H1 (cell line): ENCODE measurements at regions not wholly inside any gene's neighbourhood (a gene's known extent, or its start where the extent isn't known, plus 50 kb on each side); places are given as distances from the start of the nearest gene placed in this dataset.

Experiments used
- CTCF ChIA-PET: fragments of 300-600 bp; sonication (Branson Sonifier 250); formaldehyde crosslinking; loops from one replicate; lab custom pipeline; 2021; ENCODE audit not compliant: partially characterized antibody; lab: Charles Lee
- POLR2A ChIA-PET: fragments of 300-600 bp; sonication (Branson Sonifier 250); formaldehyde crosslinking; loops from one replicate; lab custom pipeline; 2021; ENCODE audit warnings: inconsistent platforms; ENCODE audit not compliant: partially characterized antibody; lab: Charles Lee
- DNase-seq, 2 experiments: peaks; one replicate each; pipeline versions ENCODE4 v3.0.0 to v3.0.0-alpha.2; 2010 to 2022; ENCODE audit warnings: low spot score in 2 of 2, low read depth in 1 of 2, mixed read lengths in 1 of 2
- FAIRE-seq: peaks from 2 replicates; lab custom pipeline; 2011; peaks lifted over from hg19 to GRCh38; lab: Jason Lieb, UNC
- H2AFZ ChIP-seq: 2 replicates; pipeline ENCODE4 v1.8.1; 2012; ENCODE audit warnings: low read length, inconsistent platforms
- H2AK5ac ChIP-seq: 2 replicates; pipeline ENCODE4 v1.6.1; 2013; ENCODE audit warnings: low read depth, low read length
- H2BK120ac ChIP-seq: replicated peaks from 2 replicates; pipeline ENCODE3; 2013; ENCODE audit warnings: low read depth, low read length, inconsistent platforms
- H2BK12ac ChIP-seq: 2 replicates; pipeline ENCODE4 v1.6.1; 2013; ENCODE audit warnings: low read depth, low read length
- H2BK15ac ChIP-seq: 2 replicates; pipeline ENCODE4 v1.6.1; 2013; ENCODE audit warnings: low read length
- H2BK20ac ChIP-seq: 2 replicates; pipeline ENCODE4 v1.6.1; 2013; ENCODE audit warnings: low read length
- H2BK5ac ChIP-seq: 2 replicates; pipeline ENCODE4 v1.6.1; 2013; ENCODE audit warnings: low read depth, low read length
- H3K14ac ChIP-seq: 2 replicates; pipeline ENCODE4 v1.6.1; 2013; ENCODE audit warnings: inconsistent platforms; ENCODE audit not compliant: insufficient read length
- H3K18ac ChIP-seq: 2 replicates; pipeline ENCODE4 v1.6.1; 2013; ENCODE audit warnings: low read length; ENCODE audit errors: extremely low read depth
- H3K23ac ChIP-seq: 2 replicates; pipeline ENCODE4 v1.6.1; 2013; ENCODE audit warnings: inconsistent platforms; ENCODE audit not compliant: insufficient read length
- H3K23me2 ChIP-seq: 2 replicates; pipeline ENCODE4 v1.6.1; 2013; ENCODE audit warnings: low read depth, low read length
- H3K27ac ChIP-seq: 2 replicates; pipeline ENCODE4 v1.6.1; 2011; ENCODE audit warnings: low read depth, low read length, inconsistent platforms
- H3K27me3 ChIP-seq, 4 experiments: replicated peaks in 1 of 4; 1 replicate in 1 of 4; 2 replicates in 3 of 4; pipeline versions ENCODE4 v1.6.1 to v1.8.1; 2011 to 2013; ENCODE audit warnings: low read length in 3 of 4, mild to moderate bottlenecking in 3 of 4, inconsistent platforms in 2 of 4, mixed read lengths in 2 of 4, moderate library complexity in 1 of 4; ENCODE audit not compliant: control insufficient read depth in 3 of 4, insufficient read depth in 3 of 4; ENCODE audit errors: extremely low read depth in 1 of 4
- H3K36me3 ChIP-seq, 4 experiments: 2 replicates each; pipeline versions ENCODE4 v1.6.1 to v1.8.1; 2011 to 2013; ENCODE audit warnings: mild to moderate bottlenecking in 4 of 4, low read length in 3 of 4, moderate library complexity in 2 of 4, control low read depth in 1 of 4, inconsistent platforms in 1 of 4; ENCODE audit not compliant: insufficient read depth in 4 of 4, control insufficient read depth in 2 of 4
- H3K4ac ChIP-seq: replicated peaks from 2 replicates; pipeline ENCODE3; 2013; ENCODE audit warnings: low read length, low read depth, mixed read lengths, inconsistent platforms; ENCODE audit not compliant: insufficient read length
- H3K4me1 ChIP-seq, 4 experiments: replicated peaks in 1 of 4; 1 replicate in 1 of 4; 2 replicates in 3 of 4; pipeline versions ENCODE4 v1.6.1 to v1.8.1; 2011 to 2013; ENCODE audit warnings: low read length in 3 of 4, inconsistent platforms in 2 of 4, mixed read lengths in 1 of 4; ENCODE audit not compliant: insufficient read depth in 4 of 4, control insufficient read depth in 3 of 4
- H3K4me2 ChIP-seq, 2 experiments: 2 replicates each; pipeline versions ENCODE4 v1.6.1 to v1.8.1; 2011 to 2013; ENCODE audit warnings: low read depth in 2 of 2, low read length in 2 of 2, control low read depth in 1 of 2, inconsistent platforms in 1 of 2, mild to moderate bottlenecking in 1 of 2; ENCODE audit not compliant: insufficient read depth in 1 of 2
- H3K4me3 ChIP-seq, 4 experiments: fragments of 200-600, 300-600 bp in 1 of 4; sonication (generic), shearing (Covaris generic), sonication (Bioruptor Twin) in 1 of 4; 2 replicates each; pipeline versions ENCODE4 v1.5.1 to v1.8.1; 2011 to 2016; ENCODE audit warnings: low read length in 4 of 4, low read depth in 3 of 4, control low read depth in 2 of 4, inconsistent platforms in 2 of 4, mild to moderate bottlenecking in 2 of 4, mixed read lengths in 1 of 4, moderate library complexity in 1 of 4; ENCODE audit not compliant: insufficient read depth in 2 of 4; ENCODE audit errors: extremely low read depth in 1 of 4
- H3K56ac ChIP-seq: replicated peaks from 2 replicates; pipeline ENCODE3; 2013; ENCODE audit warnings: low read depth, mild to moderate bottlenecking, mixed read lengths, low read length, inconsistent platforms; ENCODE audit not compliant: insufficient read length
- H3K79me1 ChIP-seq: 2 replicates; pipeline ENCODE4 v1.6.1; 2013; ENCODE audit warnings: low read depth, low read length, control low read depth
- H3K79me2 ChIP-seq, 2 experiments: 2 replicates each; pipeline versions ENCODE4 v1.6.1 to v1.8.1; 2012 to 2013; ENCODE audit warnings: low read length in 2 of 2, mild to moderate bottlenecking in 2 of 2, inconsistent platforms in 1 of 2; ENCODE audit not compliant: insufficient read depth in 2 of 2, control insufficient read depth in 1 of 2
- H3K9ac ChIP-seq, 4 experiments: replicated peaks in 1 of 4; 1 replicate in 1 of 4; 2 replicates in 3 of 4; pipeline versions ENCODE4 v1.6.1 to v1.8.1; 2011 to 2013; ENCODE audit warnings: low read depth in 3 of 4, low read length in 3 of 4, control low read depth in 2 of 4, mild to moderate bottlenecking in 2 of 4, moderate library complexity in 2 of 4, inconsistent platforms in 1 of 4; ENCODE audit errors: extremely low read depth in 1 of 4
- H3K9me3 ChIP-seq, 2 experiments: 2 replicates each; pipeline versions ENCODE4 v1.6.1 to v1.8.1; 2012 to 2013; ENCODE audit warnings: mild to moderate bottlenecking in 2 of 2, moderate library complexity in 2 of 2, control low read depth in 1 of 2, inconsistent platforms in 1 of 2, low read depth in 1 of 2, low read length in 1 of 2, mixed read lengths in 1 of 2; ENCODE audit not compliant: insufficient read depth in 2 of 2
- H4K20me1 ChIP-seq, 2 experiments: replicated peaks in 1 of 2; 2 replicates each; pipeline versions ENCODE3 to v1.8.1; 2011 to 2013; ENCODE audit warnings: inconsistent platforms in 2 of 2, low read length in 2 of 2, mild to moderate bottlenecking in 1 of 2; ENCODE audit not compliant: insufficient read depth in 2 of 2, control insufficient read depth in 1 of 2
- H4K5ac ChIP-seq: 2 replicates; pipeline ENCODE4 v1.6.1; 2013; ENCODE audit warnings: low read length, low read depth, mixed read lengths, inconsistent platforms; ENCODE audit not compliant: insufficient read length
- H4K8ac ChIP-seq: 2 replicates; pipeline ENCODE4 v1.8.0; 2013; ENCODE audit warnings: mild to moderate bottlenecking, moderate library complexity, low read length, inconsistent platforms; ENCODE audit not compliant: insufficient read depth; ENCODE audit errors: extremely low read depth
- H4K91ac ChIP-seq: replicated peaks from 2 replicates; pipeline ENCODE3; 2013; ENCODE audit warnings: low read length, mixed read lengths, inconsistent platforms; ENCODE audit not compliant: insufficient read length
- ATF2 ChIP-seq: IDR thresholded peaks from 2 replicates; pipeline ENCODE4 v1.6.1; 2012; ENCODE audit warnings: low read length, inconsistent platforms
- ATF3 ChIP-seq: IDR thresholded peaks from 2 replicates; pipeline ENCODE4 v1.6.1; 2011; ENCODE audit warnings: low read depth, mild to moderate bottlenecking, low read length; ENCODE audit not compliant: insufficient read depth
- CHD2 ChIP-seq: IDR thresholded peaks from 2 replicates; pipeline ENCODE4 v1.6.1; 2012; ENCODE audit warnings: low read length, improper control_type of control experiment
- EZH2 ChIP-seq: fragments of 200-600 bp; sonication (generic); IDR thresholded peaks from 2 replicates; pipeline ENCODE4 v1.7.1; 2012; ENCODE audit warnings: low read depth, mild to moderate bottlenecking, moderate library complexity, low read length, inconsistent platforms; ENCODE audit not compliant: severe bottlenecking
- GABPA ChIP-seq: IDR thresholded peaks from 2 replicates; pipeline ENCODE4 v1.6.1; 2011; ENCODE audit warnings: mild to moderate bottlenecking, low read length, moderate library complexity, borderline replicate concordance; ENCODE audit not compliant: insufficient read depth
- POLR2A ChIP-seq, 2 experiments: IDR thresholded peaks; 1 replicate in 1 of 2; 2 replicates in 1 of 2; pipeline ENCODE4 v1.6.1; 2011; ENCODE audit warnings: low read depth in 2 of 2, low read length in 2 of 2, mild to moderate bottlenecking in 2 of 2; ENCODE audit errors: control extremely low read depth in 1 of 2
- SIN3A ChIP-seq, 2 experiments: IDR thresholded peaks in 1 of 2; conservative IDR thresholded peaks in 1 of 2; 2 replicates each; pipeline ENCODE4 v1.6.1; 2011 to 2012; ENCODE audit warnings: low read length in 2 of 2, improper control_type of control experiment in 1 of 2, low read depth in 1 of 2, mild to moderate bottlenecking in 1 of 2
- SP1 ChIP-seq: IDR thresholded peaks from 2 replicates; pipeline ENCODE4 v1.6.1; 2011; ENCODE audit warnings: low read depth, low read length
- TAF7 ChIP-seq: optimal IDR thresholded peaks from 2 replicates; pipeline ENCODE3; 2011; ENCODE audit warnings: low read depth, mild to moderate bottlenecking, inconsistent platforms, low read length, moderate library complexity, borderline replicate concordance
- TEAD4 ChIP-seq: IDR thresholded peaks from 2 replicates; pipeline ENCODE4 v1.6.1; 2012; ENCODE audit warnings: low read depth, low read length, inconsistent platforms, mixed read lengths
- YY1 ChIP-seq: IDR thresholded peaks from 2 replicates; pipeline ENCODE4 v1.6.1; 2011; ENCODE audit warnings: low read depth, mild to moderate bottlenecking, low read length
- WGBS, 2 experiments: shearing (Covaris generic) in 1 of 2; methylation state at CpG; one replicate each; pipeline versions ENCODE4 v1.1.6 to v1.1.7; 2013 to 2015; ENCODE audit warnings: low lambda C conversion rate in 2 of 2, mixed read lengths in 2 of 2, inconsistent platforms in 1 of 2, low coverage in 1 of 2, missing lambda C conversion rate in 1 of 2; ENCODE audit not compliant: insufficient replicate concordance in 2 of 2, insufficient coverage in 1 of 2, insufficient read length in 1 of 2; ENCODE audit errors: extremely low coverage in 1 of 2, missing lambda C conversion rate in 1 of 2; 5-methylcytosine and 5-hydroxymethylcytosine counted together

GRCh38 chr9:115770521-115770920 lies 383.1 kb upstream of the PAPPA start:
- H3K4me2 ChIP-seq = no peak overlapping the region
- TF ChIP-seq ATF3 (no peak), TAF7 (no peak), SP1 (no peak), EZH2 (no peak), SIN3A (conservative IDR thresholded peaks at IDR 0.05 in 1 of 2, IDR thresholded peaks at IDR 0.05 in 1 of 2; ENCODE audit: low read depth in 1 of 2, low read length in 2 of 2) (no peak), ATF2 (no peak), GABPA (no peak), POLR2A (IDR thresholded peaks at IDR 0.05; ENCODE audit: control extremely low read depth in 1 of 2, low read depth in 2 of 2, low read length in 2 of 2) (no peak), YY1 (no peak), TEAD4 (no peak), CHD2 (no peak)
- H2BK120ac ChIP-seq = no peak overlapping the region
- H4K8ac ChIP-seq = no peak overlapping the region
- FAIRE-seq = no peak
- no peak overlapping the region for H2AFZ ChIP-seq
- ChIA-PET CTCF (no interaction called here), POLR2A (interaction anchor here (1.1 kb wide), 1 partner anchor 12 kb away, joined by 3 read pairs; no protein-coding TSS in a partner anchor)
- no peaks in the 10 kb centered on the region for H3K23me2 ChIP-seq
- WGBS, 2 experiments = 86% methylated on average over 2 of the region's 2 CpGs; no CpG with 5 or more reads in 1 of the 2 experiments
- no peak overlapping the region for H3K4me3 ChIP-seq
- H2BK12ac ChIP-seq = no peak overlapping the region
- no peak overlapping the region for H3K9ac ChIP-seq
- H3K79me2 ChIP-seq = no peaks in the 10 kb centered on the region
- H2AK5ac ChIP-seq = no peak overlapping the region
- H4K5ac ChIP-seq = no peak overlapping the region
- H3K4ac ChIP-seq = no peak overlapping the region
- H3K4me1 ChIP-seq = no peaks in the 10 kb centered on the region
- no peak overlapping the region for H2BK5ac ChIP-seq
- H4K20me1 ChIP-seq = no peaks in the 10 kb centered on the region
- no peak overlapping the region for H3K18ac ChIP-seq
- H3K36me3 ChIP-seq = no peaks in the 10 kb centered on the region
- no peak overlapping the region for H2BK15ac ChIP-seq
- H3K27me3 ChIP-seq = no peaks in the 10 kb centered on the region
- no peak overlapping the region for H3K56ac ChIP-seq
- H3K14ac ChIP-seq = no peak overlapping the region
- H3K79me1 ChIP-seq = no peaks in the 10 kb centered on the region
- H4K91ac ChIP-seq = no peak overlapping the region
- H3K27ac ChIP-seq = no peak overlapping the region
- H3K9me3 ChIP-seq = no peaks in the 10 kb centered on the region
- H2BK20ac ChIP-seq = no peak overlapping the region
- no peak overlapping the region for H3K23ac ChIP-seq
- DNase-seq = no peak
